Body of pancreas (tissue), 4 donors: ENCODE measurements at regions not wholly inside any gene's neighbourhood (a gene's known extent, or its start where the extent isn't known, plus 50 kb on each side); places are given as distances from the start of the nearest gene placed in this dataset.

Experiments used
- ATAC-seq: fragments of 150-250 bp; one replicate; pipeline ENCODE4 v1.9.1; 2016
- DNase-seq, 4 donors: peaks; one replicate each; pipeline ENCODE4 v3.0.0-alpha.2; 2019
- H3K27ac ChIP-seq, 4 donors: fragments of 200-600 bp; sonication (generic); 1 replicate in 3 of 4; 2 replicates in 1 of 4; pipeline versions ENCODE4 v1.5.1 to v1.6.1; 2016 to 2019; ENCODE audit warnings: mild to moderate bottlenecking in 1 of 4, mixed read lengths in 1 of 4, moderate library complexity in 1 of 4
- H3K27me3 ChIP-seq, 2 donors: fragments of 200-600 bp; sonication (generic); one replicate each; pipeline ENCODE4 v1.6.0; 2016; ENCODE audit warnings: mild to moderate bottlenecking in 1 of 2
- H3K36me3 ChIP-seq, 2 donors: fragments of 200-600 bp; sonication (generic); replicated peaks in 1 of 2; 2 replicates each; pipeline ENCODE4 v1.5.1; 2016; ENCODE audit warnings: low read depth in 2 of 2; ENCODE audit not compliant: insufficient read depth in 1 of 2
- H3K4me1 ChIP-seq: fragments of 200-600 bp; sonication (generic); one replicate; pipeline ENCODE4 v1.6.0; 2016
- H3K4me3 ChIP-seq, 2 donors: fragments of 200-600 bp; sonication (generic); 1 replicate in 1 of 2; 2 replicates in 1 of 2; pipeline ENCODE4 v1.5.1; 2016 to 2019
- H3K9me3 ChIP-seq, 3 donors: fragments of 200-600 bp; sonication (generic); 1 replicate in 2 of 3; 2 replicates in 1 of 3; pipeline ENCODE4 v1.5.1; 2016
- POLR2A ChIP-seq, 3 donors: fragments of 450-650 bp; IDR thresholded peaks; one replicate each; pipeline ENCODE4 v1.6.1; 2016; ENCODE audit warnings: antibody characterized with exemption in 3 of 3, mild to moderate bottlenecking in 2 of 3
- WGBS, 2 donors: methylation state at CpG; one replicate each; pipeline ENCODE4 v1.1.5; 2017; 5-methylcytosine and 5-hydroxymethylcytosine counted together
- intact Hi-C: fragments of 100-400 bp; cut with DNase I; formaldehyde crosslinking; loops from one replicate; pipeline ENCODE4 v1.15.1; 2023
- TF ChIP-seq, protein P1 (sequence below), 7 experiments: fragments of 450-650 bp in 4 of 7; fragments of 200-600 bp in 3 of 7; sonication (generic) in 3 of 7; IDR thresholded peaks; one replicate each; pipeline ENCODE4 v1.5.1; 2016 to 2019; ENCODE audit warnings: antibody characterized with exemption in 7 of 7

DNA sequence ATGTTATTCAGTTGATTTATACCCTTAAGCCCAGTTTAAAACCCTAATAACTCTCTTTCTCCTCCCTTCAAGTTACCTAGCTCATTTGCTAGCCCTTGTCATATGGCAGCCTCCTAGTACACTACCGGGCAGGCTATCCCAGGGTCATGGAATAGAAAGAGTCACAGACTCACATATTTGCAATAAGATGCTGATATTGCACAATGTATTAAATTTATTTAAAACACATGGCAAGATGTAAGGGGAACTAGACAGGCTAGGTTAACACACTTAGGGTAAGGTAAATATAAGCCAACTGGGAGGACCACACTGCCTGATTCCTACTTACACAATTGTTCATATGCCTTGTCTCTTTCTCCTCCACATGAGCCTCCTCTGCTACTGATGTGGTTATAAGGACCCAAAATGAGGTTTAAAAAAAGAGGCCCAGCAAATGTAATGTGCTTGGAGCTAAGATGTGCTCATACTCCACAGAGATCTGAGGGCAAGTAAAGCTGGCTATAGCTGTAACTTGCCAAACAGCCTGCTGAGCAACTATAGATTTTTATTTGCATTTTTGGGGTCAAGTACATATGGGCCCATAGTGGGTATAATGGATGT is 130.0 kb downstream of the ENC1 start:
- ATAC-seq (no peak), DNase-seq (no peak)
- WGBS, 2 donors: 100% methylated on average over 1 of the region's 1 CpG
- intact Hi-C loops: no loop called here
- Histone ChIP-seq H3K9me3 (no peaks in the 10 kb centered on the region), H3K4me1 (no peaks in the 10 kb centered on the region), H3K4me3 (no peak overlapping the region), H3K36me3 (no peaks in the 10 kb centered on the region), H3K27me3 (no peaks in the 10 kb centered on the region), H3K27ac (no peak overlapping the region)
- TF ChIP-seq POLR2A (IDR thresholded peaks at IDR 0.05): no peak
- TF ChIP-seq, protein P1, sequence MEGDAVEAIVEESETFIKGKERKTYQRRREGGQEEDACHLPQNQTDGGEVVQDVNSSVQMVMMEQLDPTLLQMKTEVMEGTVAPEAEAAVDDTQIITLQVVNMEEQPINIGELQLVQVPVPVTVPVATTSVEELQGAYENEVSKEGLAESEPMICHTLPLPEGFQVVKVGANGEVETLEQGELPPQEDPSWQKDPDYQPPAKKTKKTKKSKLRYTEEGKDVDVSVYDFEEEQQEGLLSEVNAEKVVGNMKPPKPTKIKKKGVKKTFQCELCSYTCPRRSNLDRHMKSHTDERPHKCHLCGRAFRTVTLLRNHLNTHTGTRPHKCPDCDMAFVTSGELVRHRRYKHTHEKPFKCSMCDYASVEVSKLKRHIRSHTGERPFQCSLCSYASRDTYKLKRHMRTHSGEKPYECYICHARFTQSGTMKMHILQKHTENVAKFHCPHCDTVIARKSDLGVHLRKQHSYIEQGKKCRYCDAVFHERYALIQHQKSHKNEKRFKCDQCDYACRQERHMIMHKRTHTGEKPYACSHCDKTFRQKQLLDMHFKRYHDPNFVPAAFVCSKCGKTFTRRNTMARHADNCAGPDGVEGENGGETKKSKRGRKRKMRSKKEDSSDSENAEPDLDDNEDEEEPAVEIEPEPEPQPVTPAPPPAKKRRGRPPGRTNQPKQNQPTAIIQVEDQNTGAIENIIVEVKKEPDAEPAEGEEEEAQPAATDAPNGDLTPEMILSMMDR (IDR thresholded peaks at IDR 0.05): no peak

DNA sequence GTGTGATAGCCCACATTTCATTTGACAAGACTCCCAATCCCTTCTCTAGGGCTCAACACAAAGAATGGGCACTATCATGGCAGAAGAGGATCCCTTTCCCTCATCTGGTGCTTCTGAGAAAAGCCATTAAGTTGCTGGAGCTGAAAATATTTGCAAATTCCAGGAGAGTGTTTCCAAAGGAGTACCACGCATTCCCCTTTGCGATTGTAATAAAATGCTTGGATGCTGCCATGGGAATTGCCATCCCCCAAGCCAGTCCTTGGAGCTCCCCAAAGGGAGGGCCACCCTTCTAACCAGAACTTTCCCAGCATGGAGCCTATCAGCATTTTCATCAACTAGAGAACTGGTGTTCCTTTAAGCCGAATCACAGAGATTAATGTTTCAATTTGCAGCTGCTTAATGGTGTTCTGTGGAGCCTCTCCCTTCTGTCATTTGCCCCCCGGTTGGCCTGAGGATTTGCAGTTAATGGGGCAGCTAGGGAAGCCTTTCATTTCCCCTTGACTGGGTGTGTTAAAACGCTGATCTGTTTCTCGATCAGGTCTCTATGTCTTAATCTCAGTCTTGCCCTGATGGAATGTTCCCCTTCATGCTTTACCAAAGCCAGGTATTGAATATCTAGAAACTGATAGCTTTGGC is 133.0 kb downstream of the ENC1 start:
- no peaks in the 10 kb centered on the region for H3K36me3 ChIP-seq
- intact Hi-C loops: no loop called here
- no peaks in the 10 kb centered on the region for H3K27me3 ChIP-seq
- no peak for DNase-seq
- 66 to 70% methylated on average over 5 to 6 of the region's 6 CpGs for WGBS, 2 donors
- ATAC-seq: no peak
- no peaks in the 10 kb centered on the region for H3K9me3 ChIP-seq
- no peak overlapping the region for H3K4me3 ChIP-seq
- TF ChIP-seq, protein P1 (IDR thresholded peaks at IDR 0.05): no peak
- no peak for TF ChIP-seq POLR2A (IDR thresholded peaks at IDR 0.05)
- H3K27ac ChIP-seq: no peak overlapping the region
- H3K4me1 ChIP-seq: peaks cover 7% of the 10 kb centered on the region

DNA sequence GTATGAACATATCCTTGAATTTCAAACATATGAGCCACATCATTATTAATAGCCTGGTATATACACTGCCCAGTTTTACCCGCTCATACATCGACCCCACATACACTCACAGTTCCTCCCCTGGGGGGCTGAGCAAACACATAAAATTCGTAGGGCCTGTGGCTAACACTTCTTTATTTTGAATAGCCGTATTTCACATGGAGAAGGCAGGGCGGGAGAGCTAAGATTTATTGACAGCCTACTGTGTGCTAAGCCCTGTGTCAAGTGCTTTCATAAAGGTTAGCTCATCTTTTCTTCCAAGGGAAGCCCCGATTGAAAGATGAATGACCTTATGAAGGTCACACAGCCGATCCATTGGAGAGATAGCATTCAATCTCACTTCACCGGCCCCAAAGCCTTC is 134.4 kb downstream of the ENC1 start:
- Histone ChIP-seq H3K36me3 (no peaks in the 10 kb centered on the region), H3K27me3 (no peaks in the 10 kb centered on the region), H3K4me3 (no peak overlapping the region), H3K4me1 (peaks cover 20% of the 10 kb centered on the region), H3K27ac (no peak overlapping the region), H3K9me3 (no peaks in the 10 kb centered on the region)
- 89 to 91% methylated on average over 8 of the region's 8 CpGs for WGBS, 2 donors
- ATAC-seq (no peak), DNase-seq (no peak)
- intact Hi-C loops: no loop called here
- TF ChIP-seq, protein P1 (IDR thresholded peaks at IDR 0.05): no peak
- no peak for TF ChIP-seq POLR2A (IDR thresholded peaks at IDR 0.05)

DNA sequence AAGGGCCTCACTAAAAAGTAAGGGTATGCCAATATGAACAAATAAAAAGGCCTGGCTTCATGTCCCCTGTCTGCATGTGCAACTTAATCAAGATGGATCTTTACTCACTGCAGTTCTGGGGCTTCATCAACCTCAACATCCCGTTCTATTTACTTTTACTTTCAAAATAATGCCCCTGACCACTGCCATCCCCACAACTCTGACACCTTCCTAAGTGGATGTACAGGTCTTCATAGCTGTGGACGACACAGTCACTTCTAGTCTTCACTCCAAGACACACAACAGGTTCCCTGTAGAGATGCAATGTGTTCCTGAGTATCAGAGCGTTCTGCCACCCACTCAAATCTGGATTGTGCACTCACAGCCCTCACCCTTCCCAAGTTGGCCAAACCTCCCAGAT is 136.1 kb downstream of the ENC1 start:
- Histone ChIP-seq H3K27ac (no peak overlapping the region), H3K9me3 (no peaks in the 10 kb centered on the region), H3K4me1 (peaks cover 37% of the 10 kb centered on the region), H3K36me3 (no peaks in the 10 kb centered on the region), H3K4me3 (no peak overlapping the region), H3K27me3 (no peaks in the 10 kb centered on the region)
- ATAC-seq: no peak
- TF ChIP-seq, protein P1 (IDR thresholded peaks at IDR 0.05): no peak
- TF ChIP-seq POLR2A (IDR thresholded peaks at IDR 0.05): no peak
- intact Hi-C loops: no loop called here
- WGBS, 2 donors: 92 to 94% methylated on average over 3 of the region's 3 CpGs
- DNase-seq: no peak

DNA sequence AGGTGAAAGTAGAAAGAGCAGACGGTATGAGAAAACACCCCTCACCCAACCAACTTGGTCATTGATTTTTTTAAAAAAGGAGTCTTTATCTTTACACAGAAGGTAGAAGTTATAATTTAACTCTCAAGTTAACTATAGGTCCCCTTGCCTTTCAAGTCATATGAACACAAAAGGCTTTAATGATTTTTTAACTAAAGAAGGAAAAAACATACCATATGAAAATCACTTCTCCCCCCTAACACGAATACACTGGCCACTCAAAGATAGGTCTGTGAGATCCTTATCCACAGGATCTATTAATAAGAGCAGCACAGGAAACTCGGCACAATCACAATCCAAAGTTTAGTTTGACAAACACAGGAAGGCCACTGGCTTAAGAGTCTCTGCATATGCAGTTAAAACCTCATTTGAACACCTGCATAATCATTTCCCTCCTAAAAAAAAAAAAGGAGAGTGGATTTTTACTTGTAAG is 138.0 kb downstream of the ENC1 start:
- no peak for TF ChIP-seq POLR2A (IDR thresholded peaks at IDR 0.05)
- TF ChIP-seq, protein P1 (IDR thresholded peaks at IDR 0.05): no peak
- no peaks in the 10 kb centered on the region for H3K9me3 ChIP-seq
- peak; percentile 26 for ATAC-seq
- H3K27me3 ChIP-seq: no peaks in the 10 kb centered on the region
- no peak for DNase-seq
- H3K4me3 ChIP-seq: no peak overlapping the region
- no peaks in the 10 kb centered on the region for H3K36me3 ChIP-seq
- intact Hi-C loops: no loop called here
- H3K27ac ChIP-seq: peak overlapping the region in 3 of 4 donors; percentile 39 to 63 (median 55)
- 14 to 17% methylated on average over 3 of the region's 3 CpGs for WGBS, 2 donors
- H3K4me1 ChIP-seq: peaks cover 43% of the 10 kb centered on the region
